ENCODE measurements at regions not wholly inside any gene's neighbourhood (a gene's known extent, or its start where the extent isn't known, plus 50 kb on each side); places are given as distances from the start of the nearest gene placed in this dataset.

DNA sequence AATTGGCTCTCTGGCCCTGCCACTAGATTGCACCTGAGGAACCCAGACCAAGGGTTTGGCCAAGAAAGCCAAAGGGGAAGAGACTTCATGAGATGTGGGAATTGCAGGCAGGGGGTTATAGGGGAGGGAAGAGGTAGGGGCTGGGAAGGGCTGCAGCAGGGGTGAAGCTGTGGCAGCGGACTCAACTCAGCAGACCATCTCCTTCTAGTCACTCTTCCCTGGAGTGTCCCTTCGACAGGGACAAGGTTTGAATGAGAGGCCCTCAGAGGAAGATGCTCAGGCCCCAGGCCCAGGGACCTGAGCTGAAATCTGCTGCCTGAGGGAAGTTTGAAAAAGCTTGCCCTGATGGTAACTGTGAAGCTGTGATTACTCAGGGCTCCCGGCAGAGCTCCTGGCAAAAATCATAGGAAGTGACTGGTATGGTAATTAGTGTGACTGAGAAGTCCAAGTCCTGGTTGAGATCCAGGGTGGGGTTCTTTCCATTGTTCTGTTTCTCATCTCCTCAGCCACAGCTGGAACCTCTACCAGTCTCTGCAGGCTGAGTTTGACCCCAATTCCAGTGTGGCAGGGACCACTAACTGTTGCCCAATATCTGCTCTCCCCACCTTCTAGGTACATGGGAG lies 300.9 kb downstream of the CYP26B1 start:
- H3K9me3 ChIP-seq = no peaks in the 10 kb centered on the region
- no peak overlapping the region for H3K4me3 ChIP-seq
- H3K27ac ChIP-seq = no peak overlapping the region
- WGBS, 4 donors = 74 to 77% (median 75%) methylated on average over 3 of the region's 3 CpGs
- H3K36me3 ChIP-seq = no peaks in the 10 kb centered on the region
- ATAC-seq (peak in 3 of 4 donors; percentile 24 to 56 (median 25)), DNase-seq (no peak)
- peaks cover 0 to 22% (median 6%) of the 10 kb centered on the region in 12 donors for H3K4me1 ChIP-seq
- TF ChIP-seq, protein P1, sequence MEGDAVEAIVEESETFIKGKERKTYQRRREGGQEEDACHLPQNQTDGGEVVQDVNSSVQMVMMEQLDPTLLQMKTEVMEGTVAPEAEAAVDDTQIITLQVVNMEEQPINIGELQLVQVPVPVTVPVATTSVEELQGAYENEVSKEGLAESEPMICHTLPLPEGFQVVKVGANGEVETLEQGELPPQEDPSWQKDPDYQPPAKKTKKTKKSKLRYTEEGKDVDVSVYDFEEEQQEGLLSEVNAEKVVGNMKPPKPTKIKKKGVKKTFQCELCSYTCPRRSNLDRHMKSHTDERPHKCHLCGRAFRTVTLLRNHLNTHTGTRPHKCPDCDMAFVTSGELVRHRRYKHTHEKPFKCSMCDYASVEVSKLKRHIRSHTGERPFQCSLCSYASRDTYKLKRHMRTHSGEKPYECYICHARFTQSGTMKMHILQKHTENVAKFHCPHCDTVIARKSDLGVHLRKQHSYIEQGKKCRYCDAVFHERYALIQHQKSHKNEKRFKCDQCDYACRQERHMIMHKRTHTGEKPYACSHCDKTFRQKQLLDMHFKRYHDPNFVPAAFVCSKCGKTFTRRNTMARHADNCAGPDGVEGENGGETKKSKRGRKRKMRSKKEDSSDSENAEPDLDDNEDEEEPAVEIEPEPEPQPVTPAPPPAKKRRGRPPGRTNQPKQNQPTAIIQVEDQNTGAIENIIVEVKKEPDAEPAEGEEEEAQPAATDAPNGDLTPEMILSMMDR (IDR thresholded peaks at IDR 0.05) = no peak
- TF ChIP-seq POLR2A (IDR thresholded peaks at IDR 0.05) = no peak
- intact Hi-C loops (cut with DNase I) = no loop called here
- peaks cover 0 to 4% (median 0%) of the 10 kb centered on the region in 9 donors for H3K27me3 ChIP-seq

DNA sequence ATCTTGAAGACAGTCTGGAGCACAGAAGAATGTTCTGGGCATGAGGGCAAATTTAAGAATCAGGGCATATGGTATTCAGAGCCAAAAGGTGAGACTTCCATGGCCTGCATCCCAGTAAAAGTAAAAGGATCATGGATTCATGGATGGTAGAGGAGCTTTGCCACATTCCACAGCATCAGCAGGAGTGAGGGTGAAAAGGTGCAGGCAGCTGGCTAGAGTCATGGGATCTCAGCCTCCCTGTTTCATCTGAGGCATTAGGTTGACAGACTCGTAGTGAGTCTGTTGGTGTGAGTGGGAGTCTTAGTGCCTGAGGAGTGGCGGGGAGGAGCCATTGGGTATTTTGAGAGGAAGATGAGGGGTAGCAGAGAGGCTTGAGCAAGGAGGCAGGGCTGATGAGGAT lies 301.6 kb downstream of the CYP26B1 start:
- no peak overlapping the region for H3K27ac ChIP-seq
- DNase-seq = no peak
- intact Hi-C loops (cut with DNase I) = no loop called here
- no peak for ATAC-seq
- H3K4me3 ChIP-seq = no peak overlapping the region
- H3K4me1 ChIP-seq = peaks cover 0 to 15% (median 3%) of the 10 kb centered on the region in 12 donors
- peaks cover 0 to 4% (median 0%) of the 10 kb centered on the region in 9 donors for H3K27me3 ChIP-seq
- H3K36me3 ChIP-seq = no peaks in the 10 kb centered on the region
- WGBS, 4 donors = 90 to 97% (median 94%) methylated on average over 2 of the region's 2 CpGs
- no peaks in the 10 kb centered on the region for H3K9me3 ChIP-seq
- no peak for TF ChIP-seq POLR2A (IDR thresholded peaks at IDR 0.05)
- TF ChIP-seq, protein P1 (IDR thresholded peaks at IDR 0.05) = no peak

GRCh38 chr2:71844967-71845366 lies 302.7 kb downstream of the CYP26B1 start:
- H3K36me3 ChIP-seq = no peaks in the 10 kb centered on the region
- no peak overlapping the region for H3K4me3 ChIP-seq
- intact Hi-C loops (cut with DNase I) = no loop called here
- ATAC-seq = no peak
- no peak for TF ChIP-seq POLR2A (IDR thresholded peaks at IDR 0.05)
- TF ChIP-seq, protein P1 (IDR thresholded peaks at IDR 0.05) = no peak
- DNase-seq = no peak
- 96 to 100% (median 97%) methylated on average over 4 of the region's 4 CpGs for WGBS, 4 donors
- H3K4me1 ChIP-seq = peaks cover 0 to 11% (median 0%) of the 10 kb centered on the region in 12 donors
- H3K27me3 ChIP-seq = peaks cover 0 to 4% (median 0%) of the 10 kb centered on the region in 9 donors
- H3K27ac ChIP-seq = no peak overlapping the region
- H3K9me3 ChIP-seq = no peaks in the 10 kb centered on the region

DNA sequence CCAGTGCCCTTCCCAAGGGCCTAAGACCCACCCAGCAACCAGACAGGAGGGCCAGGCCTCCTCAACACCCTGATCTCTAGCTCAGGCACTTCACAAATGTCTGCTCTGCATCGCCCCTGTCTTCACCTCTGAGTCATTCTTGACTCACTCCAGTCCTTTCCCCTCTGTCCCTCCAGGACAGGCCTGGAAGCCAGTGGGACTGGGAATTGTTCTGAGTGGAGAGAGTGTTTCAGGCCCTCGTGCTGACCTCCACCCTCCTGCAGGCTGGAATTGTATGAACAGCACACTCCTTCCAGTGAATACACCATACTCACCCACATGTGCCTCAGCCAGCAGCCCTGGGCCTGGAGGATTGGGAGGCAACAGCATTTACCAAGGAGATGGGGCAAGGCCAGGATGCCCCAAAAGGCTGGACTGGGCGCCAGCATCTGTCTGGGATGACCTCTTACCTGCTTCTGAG lies 304.2 kb downstream of the CYP26B1 start:
- Histone ChIP-seq H3K27me3 (peaks cover 0 to 4% (median 0%) of the 10 kb centered on the region in 9 donors), H3K4me1 (peaks cover 0 to 11% (median 0%) of the 10 kb centered on the region in 12 donors), H3K9me3 (no peaks in the 10 kb centered on the region), H3K36me3 (no peaks in the 10 kb centered on the region), H3K27ac (no peak overlapping the region), H3K4me3 (no peak overlapping the region)
- WGBS, 4 donors = 70 to 88% (median 78%) methylated on average over 3 of the region's 3 CpGs
- TF ChIP-seq, protein P1 (IDR thresholded peaks at IDR 0.05) = no peak
- TF ChIP-seq POLR2A (IDR thresholded peaks at IDR 0.05) = no peak
- peak in 2 of 5 donors; percentile 43 to 63 for DNase-seq
- peak in 3 of 4 donors; percentile 45 to 94 (median 90) for ATAC-seq
- intact Hi-C loops (cut with DNase I) = no loop called here

Measured in heart left ventricle (tissue), 16 donors.